ENCODE measurements at regions not wholly inside any gene's neighbourhood (a gene's known extent, or its start where the extent isn't known, plus 50 kb on each side); places are given as distances from the start of the nearest gene placed in this dataset.
A peak's percentile ranks its signal among the peaks of the same experiment; 100 is the strongest.

- no peak for DNase-seq (ENCODE audit: low read depth, low spot score)
- in situ Hi-C loops (cut with HindIII; ENCODE audit: low sequenced_read_pairs) = no loop called here
- no peak for TF ChIP-seq CTCF (IDR thresholded peaks at IDR 0.05; ENCODE audit: low read depth, low read length)
- H3K4me3 ChIP-seq (ENCODE audit: low read depth, low read length) = no peak overlapping the region
These were observed 458.4 kb downstream of the EFNB2 start for GRCh38 chr13:106077017-106077416.

- in situ Hi-C loops (cut with HindIII; ENCODE audit: low sequenced_read_pairs) = no loop called here
- TF ChIP-seq CTCF (IDR thresholded peaks at IDR 0.05; ENCODE audit: low read depth, low read length) = no peak
- no peak overlapping the region for H3K4me3 ChIP-seq (ENCODE audit: low read depth, low read length)
- no peak for DNase-seq (ENCODE audit: low read depth, low spot score)
These were observed 463.4 kb downstream of the EFNB2 start for GRCh38 chr13:106072014-106072413.

- in situ Hi-C loops (cut with HindIII; ENCODE audit: low sequenced_read_pairs) = no loop called here
- peak; percentile 67 for DNase-seq (ENCODE audit: low read depth, low spot score)
- H3K4me3 ChIP-seq (ENCODE audit: low read depth, low read length) = no peak overlapping the region
- TF ChIP-seq CTCF (IDR thresholded peaks at IDR 0.05; ENCODE audit: low read depth, low read length) = no peak
These were observed 471.7 kb downstream of the EFNB2 start for GRCh38 chr13:106063591-106064313.

- H3K4me3 ChIP-seq (ENCODE audit: low read depth, low read length) = no peak overlapping the region
- DNase-seq (ENCODE audit: low read depth, low spot score) = no peak
- in situ Hi-C loops (cut with HindIII; ENCODE audit: low sequenced_read_pairs) = no loop called here
- TF ChIP-seq CTCF (IDR thresholded peaks at IDR 0.05; ENCODE audit: low read depth, low read length) = no peak
These were observed 473.7 kb downstream of the EFNB2 start for GRCh38 chr13:106061781-106062180.

GRCh38 chr13:106056851-106057250, 478.6 kb downstream of the EFNB2 start:
- DNase-seq (ENCODE audit: low read depth, low spot score) = no peak
- H3K4me3 ChIP-seq (ENCODE audit: low read depth, low read length) = no peak overlapping the region
- TF ChIP-seq CTCF (IDR thresholded peaks at IDR 0.05; ENCODE audit: low read depth, low read length) = no peak
- in situ Hi-C loops (cut with HindIII; ENCODE audit: low sequenced_read_pairs) = no loop called here

- in situ Hi-C loops (cut with HindIII; ENCODE audit: low sequenced_read_pairs) = no loop called here
- TF ChIP-seq CTCF (IDR thresholded peaks at IDR 0.05; ENCODE audit: low read depth, low read length) = no peak
- no peak for DNase-seq (ENCODE audit: low read depth, low spot score)
- no peak overlapping the region for H3K4me3 ChIP-seq (ENCODE audit: low read depth, low read length)
These were observed 483.2 kb downstream of the EFNB2 start for GRCh38 chr13:106052200-106052767.

Measured in astrocyte of the spinal cord (primary cell).